ENCODE measurements at regions not wholly inside any gene's neighbourhood (a gene's known extent, or its start where the extent isn't known, plus 50 kb on each side); places are given as distances from the start of the nearest gene placed in this dataset.

DNA sequence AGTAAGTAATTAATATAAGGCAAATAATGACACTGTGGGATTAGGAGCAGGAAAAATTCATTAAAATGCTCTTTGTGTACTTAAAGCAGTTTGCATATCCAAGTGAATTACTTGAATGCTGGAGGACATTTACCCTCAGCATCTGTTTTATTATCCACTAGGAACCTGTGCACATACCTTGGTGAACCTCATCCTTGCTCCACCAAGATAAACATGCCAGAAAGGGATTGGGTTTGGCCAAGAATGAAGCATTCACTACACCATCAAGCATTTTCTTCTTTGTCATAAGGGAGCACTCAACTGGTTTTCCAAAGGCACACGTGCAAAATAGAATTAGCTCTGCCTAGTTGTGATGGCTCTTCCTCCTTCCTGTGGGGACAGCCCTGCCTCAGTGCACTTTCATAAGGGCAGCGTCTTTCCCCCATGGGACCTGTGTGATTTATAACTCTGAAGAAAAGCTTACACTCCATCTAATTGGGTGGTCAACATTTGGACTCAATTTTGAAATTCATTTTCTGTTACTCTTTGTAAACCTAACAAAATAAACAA is 291.7 kb downstream of the USP46 start:
- Histone ChIP-seq H3K27ac (ENCODE audit: low read depth, low read length, poor library complexity, severe bottlenecking) (no peak overlapping the region), H3K4me2 (ENCODE audit: low read length) (no peak overlapping the region)

DNA sequence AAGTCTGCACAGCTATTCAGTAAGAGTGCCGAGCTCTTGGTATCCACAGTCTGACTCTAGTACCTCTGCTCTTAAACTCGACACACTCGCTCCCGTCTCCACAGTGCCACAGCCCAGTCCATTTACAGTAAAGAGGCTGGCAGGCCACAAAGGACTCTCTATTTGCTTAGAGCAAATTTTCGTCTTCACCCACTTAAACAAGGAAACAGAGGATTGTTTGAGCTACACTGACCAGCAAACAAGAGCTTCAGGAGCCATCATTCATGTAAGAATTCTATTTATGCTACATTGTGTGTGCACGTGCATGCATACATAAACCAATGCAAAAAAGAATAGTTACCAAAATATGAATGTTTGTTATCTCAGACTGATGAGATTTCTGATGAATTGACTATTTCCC is 290.2 kb downstream of the USP46 start:
- Histone ChIP-seq H3K4me3 (ENCODE audit: low read depth, low read length, poor library complexity, severe bottlenecking) (no peak overlapping the region), H3F3A (ENCODE audit: insufficient read depth, low read length) (no peaks in the 10 kb centered on the region), H3K36me3 (ENCODE audit: insufficient read depth, low read length) (no peaks in the 10 kb centered on the region), H3K9me2 (ENCODE audit: low read depth, low read length) (no peaks in the 10 kb centered on the region), H3K27ac (ENCODE audit: low read depth, low read length, poor library complexity, severe bottlenecking) (no peak overlapping the region), H3K9ac (ENCODE audit: low read length) (no peak overlapping the region), H3K4me1 (ENCODE audit: insufficient read depth, low read length, severe bottlenecking) (no peaks in the 10 kb centered on the region), H3K4me2 (ENCODE audit: low read length) (no peak overlapping the region), H3K79me2 (ENCODE audit: insufficient read depth, low read length) (no peaks in the 10 kb centered on the region), H3K9me3 (ENCODE audit: low read length) (no peaks in the 10 kb centered on the region), H3K27me3 (ENCODE audit: insufficient read depth, low read length) (no peaks in the 10 kb centered on the region), H2AFZ (ENCODE audit: low read length) (no peak overlapping the region), H4K20me1 (ENCODE audit: insufficient read depth, low read length) (no peaks in the 10 kb centered on the region)
- no peak for TF ChIP-seq CTCF (IDR thresholded peaks at IDR 0.05; ENCODE audit: low read length)
- no peak for TF ChIP-seq EZH2 (IDR thresholded peaks at IDR 0.05; ENCODE audit: borderline replicate concordance, low read length)

More for the DNA sequence above, 291.7 kb downstream of the USP46 start:
- Histone ChIP-seq H3K9ac (ENCODE audit: low read length) (no peak overlapping the region), H4K20me1 (ENCODE audit: insufficient read depth, low read length) (no peaks in the 10 kb centered on the region), H3K9me2 (ENCODE audit: low read depth, low read length) (no peaks in the 10 kb centered on the region), H3K36me3 (ENCODE audit: insufficient read depth, low read length) (no peaks in the 10 kb centered on the region), H3K4me1 (ENCODE audit: insufficient read depth, low read length, severe bottlenecking) (no peaks in the 10 kb centered on the region), H3K27me3 (ENCODE audit: insufficient read depth, low read length) (no peaks in the 10 kb centered on the region), H2AFZ (ENCODE audit: low read length) (no peak overlapping the region), H3K4me3 (ENCODE audit: low read depth, low read length, poor library complexity, severe bottlenecking) (no peak overlapping the region), H3F3A (ENCODE audit: insufficient read depth, low read length) (no peaks in the 10 kb centered on the region), H3K79me2 (ENCODE audit: insufficient read depth, low read length) (no peaks in the 10 kb centered on the region), H3K9me3 (ENCODE audit: low read length) (no peaks in the 10 kb centered on the region)
- TF ChIP-seq CTCF (IDR thresholded peaks at IDR 0.05; ENCODE audit: low read length) (no peak), EZH2 (IDR thresholded peaks at IDR 0.05; ENCODE audit: borderline replicate concordance, low read length) (no peak)

GRCh38 chr4:52369649-52370048 is 289.5 kb downstream of the USP46 start:
- Histone ChIP-seq H3K36me3 (ENCODE audit: insufficient read depth, low read length) (no peaks in the 10 kb centered on the region), H3K79me2 (ENCODE audit: insufficient read depth, low read length) (no peaks in the 10 kb centered on the region), H3K9me3 (ENCODE audit: low read length) (no peaks in the 10 kb centered on the region), H4K20me1 (ENCODE audit: insufficient read depth, low read length) (no peaks in the 10 kb centered on the region), H3K9me2 (ENCODE audit: low read depth, low read length) (no peaks in the 10 kb centered on the region), H3K4me1 (ENCODE audit: insufficient read depth, low read length, severe bottlenecking) (no peaks in the 10 kb centered on the region), H3K27me3 (ENCODE audit: insufficient read depth, low read length) (no peaks in the 10 kb centered on the region), H3F3A (ENCODE audit: insufficient read depth, low read length) (no peaks in the 10 kb centered on the region), H3K4me3 (ENCODE audit: low read depth, low read length, poor library complexity, severe bottlenecking) (no peak overlapping the region), H2AFZ (ENCODE audit: low read length) (no peak overlapping the region), H3K4me2 (ENCODE audit: low read length) (no peak overlapping the region), H3K27ac (ENCODE audit: low read depth, low read length, poor library complexity, severe bottlenecking) (no peak overlapping the region), H3K9ac (ENCODE audit: low read length) (no peak overlapping the region)
- TF ChIP-seq CTCF (IDR thresholded peaks at IDR 0.05; ENCODE audit: low read length), result no peak
- no peak for TF ChIP-seq EZH2 (IDR thresholded peaks at IDR 0.05; ENCODE audit: borderline replicate concordance, low read length)
